ENCODE measurements at regions not wholly inside any gene's neighbourhood (a gene's known extent, or its start where the extent isn't known, plus 50 kb on each side); places are given as distances from the start of the nearest gene placed in this dataset.

DNA sequence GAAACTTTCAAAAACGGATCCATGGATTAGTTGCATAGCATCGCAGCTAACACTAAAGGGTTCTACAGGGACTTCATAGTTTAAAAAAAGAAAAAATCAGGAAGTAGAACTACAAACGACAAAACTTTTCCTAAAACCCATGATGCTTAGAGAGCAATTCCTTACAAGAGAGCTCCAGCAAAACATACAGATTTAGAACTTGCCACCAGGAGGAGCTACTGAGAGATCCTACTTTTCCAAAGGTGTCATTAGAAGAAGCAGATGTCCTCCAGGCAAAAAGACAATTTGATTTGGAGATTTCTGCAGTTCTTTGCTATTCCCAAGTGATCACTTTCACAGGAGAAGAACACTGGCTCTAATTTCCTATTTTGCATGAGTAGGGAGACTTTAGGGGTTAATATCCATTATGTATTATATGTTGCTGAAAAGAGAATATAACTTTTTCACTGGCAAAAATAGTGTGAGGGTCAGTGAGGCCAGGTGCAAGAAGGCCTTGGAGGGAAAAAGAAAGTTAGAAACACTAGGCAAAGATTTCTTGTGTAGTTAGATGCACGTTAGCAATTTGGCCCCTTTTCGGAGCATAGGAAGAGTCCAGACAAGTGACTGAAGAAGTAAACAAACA is 436.2 kb downstream of the SUCLG1 start:
- TF ChIP-seq, protein P1, sequence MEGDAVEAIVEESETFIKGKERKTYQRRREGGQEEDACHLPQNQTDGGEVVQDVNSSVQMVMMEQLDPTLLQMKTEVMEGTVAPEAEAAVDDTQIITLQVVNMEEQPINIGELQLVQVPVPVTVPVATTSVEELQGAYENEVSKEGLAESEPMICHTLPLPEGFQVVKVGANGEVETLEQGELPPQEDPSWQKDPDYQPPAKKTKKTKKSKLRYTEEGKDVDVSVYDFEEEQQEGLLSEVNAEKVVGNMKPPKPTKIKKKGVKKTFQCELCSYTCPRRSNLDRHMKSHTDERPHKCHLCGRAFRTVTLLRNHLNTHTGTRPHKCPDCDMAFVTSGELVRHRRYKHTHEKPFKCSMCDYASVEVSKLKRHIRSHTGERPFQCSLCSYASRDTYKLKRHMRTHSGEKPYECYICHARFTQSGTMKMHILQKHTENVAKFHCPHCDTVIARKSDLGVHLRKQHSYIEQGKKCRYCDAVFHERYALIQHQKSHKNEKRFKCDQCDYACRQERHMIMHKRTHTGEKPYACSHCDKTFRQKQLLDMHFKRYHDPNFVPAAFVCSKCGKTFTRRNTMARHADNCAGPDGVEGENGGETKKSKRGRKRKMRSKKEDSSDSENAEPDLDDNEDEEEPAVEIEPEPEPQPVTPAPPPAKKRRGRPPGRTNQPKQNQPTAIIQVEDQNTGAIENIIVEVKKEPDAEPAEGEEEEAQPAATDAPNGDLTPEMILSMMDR (IDR thresholded peaks at IDR 0.05; ENCODE audit: low read depth, low read length, missing control alignments) = peak; percentile 52
- no peak overlapping the region for H3K4me3 ChIP-seq (replicated peaks; ENCODE audit: low read depth, low read length)
- peak; percentile 20 for DNase-seq (ENCODE audit: extremely low read depth, low read depth)

DNA sequence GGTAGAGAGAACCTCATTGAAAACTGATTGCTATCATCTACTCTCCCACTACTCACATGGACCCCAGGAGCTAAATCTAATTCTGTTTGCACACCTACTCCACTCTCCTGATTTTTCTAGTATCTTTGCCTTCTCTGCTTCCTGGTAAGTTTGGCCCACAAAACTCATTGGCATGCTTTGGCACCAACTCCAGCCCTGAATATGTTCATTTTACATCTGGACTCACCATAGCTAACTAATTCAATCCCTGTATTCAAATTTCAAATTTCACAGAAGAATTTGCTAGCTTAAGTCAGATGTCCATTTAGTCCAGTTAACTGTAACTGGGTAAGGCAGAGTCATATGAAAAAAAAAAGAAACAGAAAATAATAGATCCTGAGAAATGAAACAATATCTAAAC is 442.1 kb downstream of the SUCLG1 start:
- TF ChIP-seq, protein P1 (IDR thresholded peaks at IDR 0.05; ENCODE audit: low read depth, low read length, missing control alignments) = no peak
- DNase-seq (ENCODE audit: extremely low read depth, low read depth) = no peak
- H3K4me3 ChIP-seq (replicated peaks; ENCODE audit: low read depth, low read length) = no peak overlapping the region

DNA sequence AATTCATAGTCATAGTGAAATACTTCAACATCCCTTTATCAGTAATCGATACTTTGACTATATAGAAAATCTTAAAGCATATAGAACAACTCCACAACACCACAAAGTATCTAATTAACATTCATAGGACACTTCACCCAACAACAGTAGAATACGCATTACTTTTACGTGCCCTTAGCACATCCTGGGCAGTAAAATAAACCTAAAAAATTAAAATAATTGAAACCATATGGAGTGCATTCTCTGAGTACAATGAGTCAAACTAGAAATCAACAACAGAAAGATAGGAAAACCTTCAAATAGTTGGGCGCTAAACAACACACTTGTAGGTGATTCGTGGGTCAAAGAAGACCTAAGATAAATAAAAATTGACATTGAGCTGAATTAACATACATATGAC is 442.9 kb downstream of the SUCLG1 start:
- no peak overlapping the region for H3K4me3 ChIP-seq (replicated peaks; ENCODE audit: low read depth, low read length)
- DNase-seq (ENCODE audit: extremely low read depth, low read depth) = no peak
- TF ChIP-seq, protein P1 (IDR thresholded peaks at IDR 0.05; ENCODE audit: low read depth, low read length, missing control alignments) = no peak

DNA sequence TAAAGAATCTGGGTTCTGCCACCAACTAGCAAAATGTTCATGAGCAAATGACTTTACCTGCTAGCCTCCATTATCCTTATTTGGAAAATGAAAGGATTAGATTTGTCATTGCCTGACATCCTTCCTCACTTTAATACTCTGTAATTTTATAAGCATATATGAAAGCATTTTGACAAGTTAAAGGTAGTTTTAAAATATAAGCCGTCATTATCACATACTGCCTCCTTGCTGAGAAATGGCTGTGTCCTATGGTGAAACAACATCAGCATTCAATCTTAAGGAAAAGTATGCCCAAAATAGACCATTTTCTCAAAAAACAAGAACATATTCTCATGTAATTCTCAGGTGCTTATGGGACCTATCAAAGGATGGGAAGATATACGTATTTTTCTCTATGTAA is 461.2 kb downstream of the SUCLG1 start:
- TF ChIP-seq, protein P1 (IDR thresholded peaks at IDR 0.05; ENCODE audit: low read depth, low read length, missing control alignments) = no peak
- no peak overlapping the region for H3K4me3 ChIP-seq (replicated peaks; ENCODE audit: low read depth, low read length)
- no peak for DNase-seq (ENCODE audit: extremely low read depth, low read depth)

DNA sequence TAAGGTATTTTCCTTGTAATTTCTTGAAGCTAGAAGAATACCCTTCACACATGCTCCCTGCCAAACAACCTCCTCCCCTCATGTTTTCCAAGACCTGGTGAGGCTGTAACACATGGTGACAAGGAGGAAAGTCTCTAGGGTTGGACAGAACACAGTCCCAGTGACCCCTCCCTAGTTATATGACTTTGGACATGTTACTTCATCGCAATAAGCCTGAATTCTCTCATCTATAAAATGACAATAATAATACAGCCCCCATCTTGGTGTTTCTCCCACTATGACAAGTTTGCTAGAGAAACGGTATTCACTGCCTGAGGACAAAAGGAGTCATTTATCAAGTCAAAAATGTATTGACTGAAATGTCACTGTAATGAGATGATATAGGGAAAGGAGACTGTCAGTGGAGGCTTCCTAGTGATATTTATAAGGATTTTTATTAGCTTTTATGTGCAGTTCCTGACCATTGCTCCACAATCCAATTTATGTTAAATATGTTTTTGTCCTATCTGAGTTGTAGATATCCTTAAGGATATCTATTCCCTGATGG is 464.4 kb downstream of the SUCLG1 start:
- TF ChIP-seq, protein P1 (IDR thresholded peaks at IDR 0.05; ENCODE audit: low read depth, low read length, missing control alignments) = no peak
- no peak for DNase-seq (ENCODE audit: extremely low read depth, low read depth)
- no peak overlapping the region for H3K4me3 ChIP-seq (replicated peaks; ENCODE audit: low read depth, low read length)

DNA sequence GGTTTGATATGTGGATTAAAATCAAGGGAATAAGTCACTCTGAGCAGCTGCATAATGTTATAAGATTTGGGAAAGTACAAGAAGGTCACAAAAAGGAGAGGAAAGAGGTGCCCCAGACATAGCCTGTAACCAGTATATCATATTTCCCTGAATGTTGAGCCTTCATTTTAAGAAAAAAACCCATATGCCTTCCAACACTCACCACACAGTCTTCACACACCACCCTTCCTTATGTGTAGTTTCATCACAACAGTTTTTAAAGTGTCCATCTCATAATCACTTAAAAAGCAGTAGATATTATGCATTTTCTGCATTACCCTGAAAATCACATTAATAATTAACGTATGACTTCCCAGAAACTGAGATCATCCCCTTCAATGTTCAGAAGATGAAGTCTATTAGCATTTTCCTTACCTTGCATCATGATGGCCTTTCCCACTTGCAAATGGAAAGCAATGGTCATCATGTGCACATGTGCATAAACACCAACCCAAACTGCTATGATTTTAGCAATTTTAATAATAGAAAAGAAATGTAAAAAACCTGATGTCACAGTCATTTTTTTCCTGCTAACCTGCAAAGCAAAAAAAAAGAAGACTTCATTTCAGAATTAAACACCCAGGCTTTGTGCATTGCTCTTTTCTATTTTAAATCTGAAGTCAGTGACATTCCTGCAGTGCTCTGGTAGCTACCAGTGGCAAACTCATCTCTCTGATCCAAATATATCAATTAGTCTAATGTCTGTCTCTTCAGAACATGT is 465.0 kb downstream of the SUCLG1 start:
- H3K4me3 ChIP-seq (replicated peaks; ENCODE audit: low read depth, low read length) = no peak overlapping the region
- DNase-seq (ENCODE audit: extremely low read depth, low read depth) = no peak
- TF ChIP-seq, protein P1 (IDR thresholded peaks at IDR 0.05; ENCODE audit: low read depth, low read length, missing control alignments) = no peak
